HG03520 (cell line): ENCODE measurements at regions not wholly inside any gene's neighbourhood (a gene's known extent, or its start where the extent isn't known, plus 50 kb on each side); places are given as distances from the start of the nearest gene placed in this dataset.

ENCODE experiments used
- ATAC-seq: cut with Tn5 transposase; IDR thresholded peaks from one replicate; pipeline ENCODE4 v1.9.1; 2021; ENCODE audit warnings: mild to moderate bottlenecking, moderate library complexity; ENCODE audit not compliant: unreplicated experiment

GRCh38 chr20:48169650-48170225 lies 384.5 kb upstream of the SULF2 start:
- ATAC-seq = no peak

- no peak for ATAC-seq
Observed at GRCh38 chr20:48166082-48166835, 381.0 kb upstream of the SULF2 start.

- ATAC-seq = no peak
Observed at GRCh38 chr20:48165401-48165685, 380.1 kb upstream of the SULF2 start.

- ATAC-seq = no peak
Observed at GRCh38 chr20:48164566-48165400, 379.5 kb upstream of the SULF2 start.

GRCh38 chr20:48164034-48164433 lies 378.8 kb upstream of the SULF2 start:
- no peak for ATAC-seq

GRCh38 chr20:48163505-48163904 lies 378.2 kb upstream of the SULF2 start:
- no peak for ATAC-seq

GRCh38 chr20:48162621-48163020 lies 377.3 kb upstream of the SULF2 start:
- no peak for ATAC-seq

GRCh38 chr20:48159145-48160008 lies 374.1 kb upstream of the SULF2 start:
- no peak for ATAC-seq

GRCh38 chr20:48158014-48158413 lies 372.7 kb upstream of the SULF2 start:
- ATAC-seq = no peak

GRCh38 chr20:48156951-48157700 lies 371.8 kb upstream of the SULF2 start:
- ATAC-seq = no peak

- ATAC-seq = no peak
Observed at GRCh38 chr20:48156521-48156920, 371.2 kb upstream of the SULF2 start.

GRCh38 chr20:48155268-48155667 lies 370.0 kb upstream of the SULF2 start:
- ATAC-seq = no peak

GRCh38 chr20:48154040-48154765 lies 368.9 kb upstream of the SULF2 start:
- no peak for ATAC-seq

- ATAC-seq = no peak
Observed at GRCh38 chr20:48153523-48153922, 368.2 kb upstream of the SULF2 start.

- ATAC-seq = no peak
Observed at GRCh38 chr20:48153103-48153502, 367.8 kb upstream of the SULF2 start.

GRCh38 chr20:48150568-48150967 lies 365.3 kb upstream of the SULF2 start:
- ATAC-seq = no peak

GRCh38 chr20:48149902-48150301 lies 364.6 kb upstream of the SULF2 start:
- no peak for ATAC-seq

GRCh38 chr20:48148916-48149672 lies 363.8 kb upstream of the SULF2 start:
- ATAC-seq = no peak

GRCh38 chr20:48148020-48148419 lies 362.7 kb upstream of the SULF2 start:
- ATAC-seq = no peak
